ENCODE measurements at regions not wholly inside any gene's neighbourhood (a gene's known extent, or its start where the extent isn't known, plus 50 kb on each side); places are given as distances from the start of the nearest gene placed in this dataset.
A peak's percentile ranks its signal among the peaks of the same experiment; 100 is the strongest.
"Not testable (repeated sequence)": the region's sequence is repeated elsewhere in the genome, so short reads cannot be mapped to it uniquely, and the experiment has no call there.

GRCh38 chr1:164337394-164337793 lies 221.6 kb upstream of the PBX1 start:
- DNase-seq, result no peak

GRCh38 chr1:164337885-164338284 lies 221.1 kb upstream of the PBX1 start:
- DNase-seq, result no peak

GRCh38 chr1:164343189-164343588 lies 215.8 kb upstream of the PBX1 start:
- DNase-seq, result no peak

GRCh38 chr1:164347980-164348379 lies 211.0 kb upstream of the PBX1 start:
- DNase-seq, result no peak

DNA sequence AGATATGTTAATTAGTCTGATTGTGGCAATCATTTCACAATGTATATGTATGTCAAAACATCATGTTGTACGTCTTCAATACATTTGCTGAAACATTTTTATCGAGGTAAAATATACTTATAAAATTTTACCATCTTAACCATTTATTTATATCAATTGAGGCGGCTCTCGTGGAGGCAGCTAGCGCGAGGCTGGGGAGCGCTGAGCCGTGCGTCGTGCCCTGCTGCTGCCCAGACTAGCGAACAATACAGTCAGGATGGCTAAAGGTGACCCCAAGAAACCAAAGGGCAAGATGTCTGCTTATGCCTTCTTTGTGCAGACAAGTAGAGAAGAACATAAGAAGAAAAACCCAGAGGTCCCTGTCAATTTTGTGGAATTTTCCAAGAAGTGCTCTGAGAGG lies 202.5 kb upstream of the PBX1 start:
- DNase-seq, result no peak

- no peak for DNase-seq
Observed at GRCh38 chr1:164360265-164360664, 198.7 kb upstream of the PBX1 start.

- no peak for DNase-seq
Observed at GRCh38 chr1:164361927-164362326, 197.1 kb upstream of the PBX1 start.

DNA sequence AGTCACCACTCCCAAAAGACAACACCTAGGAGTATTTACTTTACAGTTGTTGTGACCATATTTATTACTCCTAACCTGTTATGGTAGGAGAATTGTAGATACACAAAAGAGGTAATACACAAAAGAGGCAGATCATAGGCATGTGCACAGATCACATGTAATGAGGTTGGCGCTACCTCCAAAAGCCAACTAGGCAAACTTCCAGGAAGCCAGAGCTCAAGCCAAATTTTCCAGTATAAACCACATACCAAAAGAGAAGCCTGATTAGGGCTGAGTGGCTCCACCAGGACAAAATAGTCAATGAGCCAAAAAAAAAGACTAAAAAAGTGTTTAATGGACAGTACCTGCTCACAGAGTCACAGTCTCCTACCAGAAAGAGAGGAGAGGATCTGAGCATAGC lies 195.0 kb upstream of the PBX1 start:
- DNase-seq, result no peak

DNA sequence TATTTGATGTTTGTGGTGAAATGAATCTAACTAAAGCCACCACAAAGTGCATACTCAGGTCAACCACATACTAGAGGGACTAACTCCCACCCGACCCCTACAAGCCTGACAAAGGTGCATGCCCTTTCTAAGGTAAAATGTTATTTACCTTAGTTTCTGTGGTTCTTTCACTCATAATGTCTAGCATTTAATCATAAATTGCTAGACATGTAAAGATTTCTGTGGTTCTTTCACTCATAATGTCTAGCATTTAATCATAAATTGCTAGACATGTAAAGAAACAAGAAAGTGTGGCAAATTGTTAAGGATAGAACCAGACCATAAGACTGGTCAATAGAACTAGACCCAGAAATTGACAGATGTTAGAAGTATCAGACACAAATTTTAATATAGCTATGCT lies 193.0 kb upstream of the PBX1 start:
- DNase-seq, result no peak

DNA sequence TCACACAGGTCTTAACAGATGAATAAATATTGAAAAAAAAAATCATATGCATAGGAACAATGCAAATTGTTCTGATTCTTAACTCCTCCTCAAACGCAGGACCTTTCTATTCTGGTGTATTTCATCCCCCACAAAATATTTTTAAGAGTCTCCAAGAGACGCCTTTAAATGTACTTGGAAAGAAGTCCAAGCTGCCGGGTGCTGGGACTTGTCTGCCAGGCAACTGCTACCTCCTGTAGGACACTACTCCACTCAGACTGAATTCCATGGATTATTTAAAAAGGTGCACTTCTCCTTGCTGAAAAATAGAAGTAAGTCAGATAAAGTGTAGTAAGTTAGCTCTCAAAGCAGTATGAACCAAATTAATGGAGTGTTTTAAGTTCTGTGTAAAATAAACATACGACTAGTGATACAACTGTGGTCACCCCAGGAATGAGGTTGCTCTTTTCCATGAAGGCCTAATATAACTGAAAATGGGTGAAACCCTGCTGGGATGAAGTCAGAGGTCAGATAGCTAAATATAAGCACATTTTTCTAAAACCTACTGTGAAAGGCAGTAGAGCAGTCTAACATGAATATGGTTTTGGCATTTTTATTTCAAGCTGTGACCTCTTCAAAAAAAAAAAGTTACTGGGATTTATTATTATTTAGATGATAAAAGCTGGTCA lies 189.2 kb upstream of the PBX1 start:
- DNase-seq, result no peak

DNA sequence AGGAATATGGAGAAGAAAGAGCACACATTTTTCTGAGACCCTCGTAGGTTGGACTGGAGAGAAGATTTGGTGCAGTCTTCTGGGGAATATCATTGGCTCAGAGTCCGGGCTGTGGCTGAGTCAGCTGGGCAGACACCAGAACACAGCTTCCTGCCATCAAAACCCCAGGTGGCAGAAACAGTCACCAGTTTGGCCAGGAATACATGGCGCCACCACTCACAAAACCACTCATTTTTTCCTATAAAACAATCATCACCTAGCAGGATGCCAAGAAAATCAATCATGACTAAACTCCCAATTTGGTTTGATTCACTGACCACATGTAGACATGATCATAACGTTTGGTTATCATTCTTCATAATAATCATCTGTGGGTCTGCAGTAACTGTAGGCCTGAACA lies 178.1 kb upstream of the PBX1 start:
- no peak for DNase-seq

DNA sequence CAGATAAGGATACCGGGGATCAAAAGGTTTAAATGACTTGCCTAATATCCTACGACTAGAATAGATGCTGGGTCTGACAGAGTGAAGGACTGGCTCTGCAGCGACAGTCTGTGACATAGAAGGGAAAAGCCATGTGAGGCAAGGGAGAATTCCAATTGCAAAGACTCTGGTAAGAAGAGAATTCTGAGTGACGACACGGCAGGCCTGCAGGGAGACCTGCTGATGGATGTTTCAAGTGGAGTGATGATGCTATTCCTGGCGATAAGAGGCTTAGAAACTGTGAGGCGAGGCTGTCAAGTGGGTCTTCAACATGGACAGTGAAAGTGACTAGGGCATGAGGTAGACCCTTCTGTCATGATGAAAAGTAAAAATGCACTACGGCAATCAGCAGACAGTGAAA lies 176.6 kb upstream of the PBX1 start:
- no peak for DNase-seq

DNA sequence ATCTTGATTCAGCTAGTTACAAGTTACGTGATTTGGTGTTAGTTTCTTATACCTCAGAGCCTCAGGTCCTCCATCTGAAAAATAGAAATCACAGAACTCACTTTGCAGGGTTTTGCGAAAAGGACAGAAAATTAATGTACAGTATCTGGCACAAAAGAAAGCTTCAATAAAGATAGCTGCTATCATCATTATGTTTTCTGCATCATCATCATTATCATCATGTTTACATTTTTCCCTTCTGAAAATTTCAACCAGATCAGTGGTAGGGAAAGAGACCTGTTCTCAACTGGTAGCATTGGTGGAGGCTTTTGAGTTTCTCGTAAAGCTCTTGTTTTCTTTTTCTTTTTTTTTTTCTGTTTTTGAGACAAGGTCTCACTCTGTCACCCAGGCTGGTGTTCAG lies 174.7 kb upstream of the PBX1 start:
- DNase-seq, result no peak

DNA sequence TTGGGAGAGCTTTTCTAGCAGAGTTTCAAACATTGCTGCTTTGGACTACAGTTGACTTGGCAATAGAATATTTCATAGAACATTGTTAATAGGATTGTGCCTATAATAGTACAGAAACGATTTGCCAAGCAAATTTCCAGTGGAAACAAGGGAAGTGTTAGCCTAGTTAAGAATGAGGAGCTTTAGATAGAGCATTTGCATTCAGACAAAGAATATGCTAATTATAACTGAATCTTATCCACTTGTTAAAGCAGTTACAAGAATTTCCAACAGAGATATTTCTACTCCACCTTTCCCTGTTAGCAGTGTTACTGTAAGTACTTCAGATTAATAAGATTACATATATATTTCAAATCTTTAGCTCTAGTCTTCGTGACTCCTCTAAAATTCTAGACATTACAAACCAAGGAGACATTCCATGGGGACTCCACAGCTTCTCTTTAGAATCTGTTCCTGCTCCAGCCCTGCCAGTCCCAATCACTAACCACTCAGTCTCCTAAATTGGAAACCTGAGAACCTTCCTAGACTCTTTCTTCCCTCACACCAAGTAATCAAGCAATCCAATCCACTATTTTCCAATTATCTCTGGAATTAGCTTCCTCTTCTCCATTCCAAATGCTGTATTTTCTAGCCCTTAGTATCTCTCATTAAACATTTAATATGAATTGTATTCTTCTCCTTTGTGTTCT lies 141.8 kb upstream of the PBX1 start:
- DNase-seq, result peak; percentile 86 to 88

GRCh38 chr1:164423136-164423535 lies 135.8 kb upstream of the PBX1 start:
- DNase-seq, result no peak

GRCh38 chr1:164433141-164433817 lies 125.7 kb upstream of the PBX1 start:
- no peak for DNase-seq

GRCh38 chr1:164433818-164434170 lies 125.2 kb upstream of the PBX1 start:
- no peak for DNase-seq

DNA sequence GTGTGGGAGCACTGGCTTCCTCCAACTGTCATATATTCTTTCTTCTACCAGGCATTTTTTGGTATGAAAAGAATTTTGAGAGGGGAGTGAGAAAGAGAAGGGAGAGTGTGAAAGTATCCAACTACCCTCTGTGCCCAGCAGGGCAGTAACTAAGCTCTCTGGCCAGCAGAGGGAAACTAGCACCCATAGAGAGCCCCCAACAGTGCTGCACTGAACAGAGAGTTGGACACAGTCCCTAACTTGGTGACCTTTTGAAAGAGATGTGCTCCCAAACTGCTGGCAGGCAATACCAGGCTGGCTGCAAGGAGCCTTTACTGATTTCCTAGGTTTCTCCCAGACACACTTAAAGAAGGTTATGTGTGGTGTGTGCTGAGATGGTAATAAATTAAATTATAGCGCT lies 118.8 kb upstream of the PBX1 start:
- peak in 1 of 2 experiments; percentile 34 for DNase-seq

DNA sequence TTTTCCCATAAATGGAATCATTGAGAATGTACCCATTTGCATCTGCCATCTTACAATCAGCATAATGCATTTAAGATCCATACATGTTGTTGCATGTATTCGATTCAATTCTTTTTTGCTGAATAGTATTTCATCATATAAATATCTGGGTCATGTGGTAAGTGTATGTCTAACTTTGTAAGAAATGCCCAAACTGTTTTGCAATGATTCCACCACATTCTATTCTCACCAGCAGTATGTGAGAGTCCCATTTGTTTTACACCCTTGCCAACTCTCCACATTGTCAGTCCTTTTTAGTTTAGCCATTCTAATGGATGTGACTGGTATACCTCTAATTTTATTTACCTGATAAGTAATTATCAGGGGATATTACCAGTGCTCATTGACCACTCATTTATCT lies 115.8 kb upstream of the PBX1 start:
- no peak for DNase-seq

DNA sequence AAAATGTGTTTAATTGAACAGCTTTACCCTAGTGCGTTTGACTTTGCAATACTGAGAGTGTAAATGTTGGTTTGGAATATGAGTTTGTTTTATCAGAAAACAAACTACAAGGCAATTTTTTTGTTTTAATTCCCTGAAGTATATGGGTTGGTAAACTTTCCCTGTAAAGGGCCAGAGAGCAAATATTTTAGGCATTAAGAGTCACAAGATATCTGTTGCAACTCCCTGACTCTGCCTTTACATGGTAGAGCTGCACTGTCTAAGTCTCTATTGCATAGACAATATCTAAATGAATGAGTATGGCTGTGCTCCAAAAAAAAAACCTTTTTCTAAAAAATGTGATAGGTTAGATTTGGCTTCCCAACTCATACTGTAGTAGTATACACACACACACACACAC lies 115.1 kb upstream of the PBX1 start:
- DNase-seq, result no peak

DNA sequence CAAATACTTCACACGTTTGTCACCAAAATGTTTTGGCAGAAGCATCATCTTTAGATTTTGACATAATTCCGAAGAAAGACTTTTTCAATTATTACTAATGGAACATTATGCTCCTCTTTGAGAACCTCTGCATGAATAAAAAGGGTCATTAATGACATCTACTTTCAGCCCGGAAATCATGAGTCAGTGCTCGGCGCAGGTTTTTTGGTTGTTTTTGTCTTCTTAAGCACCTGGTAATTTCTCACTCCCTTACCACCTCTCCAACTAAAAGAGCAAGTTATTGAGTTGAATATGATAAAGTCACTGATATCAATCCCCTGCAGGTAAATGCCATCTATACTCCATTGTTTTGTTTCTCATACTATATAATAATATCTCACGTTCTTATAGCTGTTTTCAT lies 113.0 kb upstream of the PBX1 start:
- no peak for DNase-seq

DNA sequence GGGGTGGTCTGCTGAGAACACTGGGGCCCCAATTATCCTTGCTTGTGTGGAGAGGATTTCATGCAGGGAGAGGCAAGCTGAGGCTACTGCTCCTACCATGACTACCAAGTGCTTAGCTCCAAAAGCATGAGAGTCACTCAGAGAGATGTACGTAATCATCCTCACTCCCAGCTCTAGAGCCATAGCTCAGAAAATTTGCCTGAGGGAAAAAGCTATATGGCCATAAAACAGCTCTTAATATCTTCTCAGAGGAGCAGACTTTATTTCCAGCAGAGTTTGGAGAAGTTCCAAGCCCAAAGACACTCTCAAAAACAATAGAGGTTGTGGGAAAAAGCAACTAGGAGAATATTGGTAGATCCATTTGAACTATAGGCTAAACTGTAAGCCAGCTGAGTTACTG lies 106.4 kb upstream of the PBX1 start:
- DNase-seq, result no peak

GRCh38 chr1:164456272-164456671 lies 102.7 kb upstream of the PBX1 start:
- no peak for DNase-seq

DNA sequence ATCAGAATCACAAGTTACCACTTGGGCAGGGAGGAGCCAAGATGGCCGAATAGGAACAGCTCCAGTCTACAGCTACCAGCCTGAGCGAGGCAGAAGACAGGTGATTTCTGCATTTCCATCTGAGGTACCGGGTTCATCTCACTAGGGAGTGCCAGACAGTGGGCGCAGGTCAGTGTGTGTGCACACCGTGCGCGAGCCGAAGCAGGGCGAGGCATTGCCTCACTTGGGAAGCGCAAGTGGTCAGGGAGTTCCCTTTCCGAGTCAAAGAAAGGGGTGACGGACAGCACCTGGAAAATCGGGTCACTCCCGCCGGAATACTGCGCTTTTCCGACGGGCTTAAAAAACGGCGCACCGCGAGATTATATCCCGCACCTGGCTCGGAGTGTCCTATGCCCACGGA lies 99.8 kb upstream of the PBX1 start:
- not testable (repeated sequence) for DNase-seq
